Activated CD8-positive, alpha-beta memory T cell treated with anti-CD3 and anti-CD28 coated beads, Interleukin-2, amount 50 U/mL, for 24 hours (primary cell): ENCODE measurements at regions not wholly inside any gene's neighbourhood (a gene's known extent, or its start where the extent isn't known, plus 50 kb on each side); places are given as distances from the start of the nearest gene placed in this dataset.
"Not testable (repeated sequence)": the region's sequence is repeated elsewhere in the genome, so short reads cannot be mapped to it uniquely, and the experiment has no call there.

ENCODE experiments used
- DNase-seq: peaks from one replicate; pipeline ENCODE4 v3.0.0-alpha.2; 2020; ENCODE audit errors: extremely low read depth

GRCh38 chr21:24552491-24552890 is 1054.8 kb downstream of the MRPL39 start:
- DNase-seq = no peak

DNA sequence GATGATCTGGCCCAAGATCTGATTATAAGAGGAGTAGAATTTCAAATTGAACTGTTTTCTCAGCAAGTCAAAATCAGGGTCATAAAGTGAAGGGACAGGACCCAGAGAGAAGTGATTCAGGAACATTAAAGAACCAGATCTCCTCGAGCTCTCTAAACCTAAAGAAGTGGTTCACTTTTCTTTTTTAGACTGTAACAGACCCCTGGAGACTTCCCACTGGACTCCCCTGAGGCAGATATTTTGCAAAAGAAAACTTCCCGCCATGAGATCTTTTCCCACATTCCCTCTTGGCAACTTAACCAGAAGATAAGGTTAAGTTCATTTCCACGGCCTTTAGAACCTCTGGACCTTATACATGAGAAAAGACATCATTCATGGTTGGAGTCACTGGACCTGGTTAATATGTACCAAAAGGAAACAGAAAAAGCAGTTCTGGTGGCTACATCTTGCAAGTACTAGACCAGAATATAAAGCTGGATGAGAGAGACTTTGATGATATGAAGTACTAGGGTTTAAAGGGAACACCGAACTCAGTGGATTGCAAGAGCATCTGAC is 1061.4 kb downstream of the MRPL39 start:
- no peak for DNase-seq

- DNase-seq = no peak
These were observed 1093.1 kb downstream of the MRPL39 start for GRCh38 chr21:24514081-24514733.

GRCh38 chr21:24509131-24509530 is 1098.2 kb downstream of the MRPL39 start:
- DNase-seq = no peak

- DNase-seq = no peak
These were observed 1120.3 kb downstream of the MRPL39 start for GRCh38 chr21:24486973-24487372.

DNA sequence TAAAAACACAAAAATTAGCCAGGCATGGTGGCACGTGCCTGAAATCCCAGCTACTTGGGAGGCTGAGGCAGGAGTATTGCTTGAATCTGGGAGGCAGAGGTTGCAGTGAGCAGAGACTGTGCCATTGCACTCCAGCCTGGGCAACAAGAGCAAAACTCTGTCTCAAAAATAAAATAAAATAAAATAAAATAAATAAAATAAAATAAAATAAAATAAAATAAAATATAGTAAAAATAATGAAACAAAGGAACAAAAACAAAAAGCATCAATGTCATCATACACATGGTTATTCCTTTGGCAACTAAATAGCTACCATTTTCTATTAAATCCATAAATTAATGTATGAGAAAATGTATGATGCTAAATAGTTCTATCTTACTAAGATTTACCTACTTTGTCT is 1123.9 kb downstream of the MRPL39 start:
- DNase-seq = not testable (repeated sequence)

GRCh38 chr21:24470852-24471251 is 1136.4 kb downstream of the MRPL39 start:
- DNase-seq = no peak

DNA sequence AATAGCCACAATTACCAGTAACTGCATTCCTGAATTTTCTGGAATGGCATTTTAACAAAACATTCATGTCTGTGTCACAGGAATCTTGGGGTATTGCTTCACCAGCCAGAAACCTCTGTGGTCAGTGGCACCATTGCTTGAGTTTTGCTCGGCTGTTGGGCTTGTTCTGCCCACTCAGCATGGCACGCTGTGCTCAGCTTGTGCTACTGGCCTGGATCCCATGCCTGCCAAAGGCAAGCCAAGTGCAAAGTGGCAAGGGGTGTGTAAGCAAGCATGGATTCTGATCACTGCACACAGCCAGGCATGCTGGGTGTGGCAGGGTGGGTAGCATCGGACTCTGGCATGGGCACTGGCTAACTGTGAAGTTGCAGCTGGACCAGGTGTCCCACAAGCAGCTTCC is 1150.9 kb downstream of the MRPL39 start:
- no peak for DNase-seq

DNA sequence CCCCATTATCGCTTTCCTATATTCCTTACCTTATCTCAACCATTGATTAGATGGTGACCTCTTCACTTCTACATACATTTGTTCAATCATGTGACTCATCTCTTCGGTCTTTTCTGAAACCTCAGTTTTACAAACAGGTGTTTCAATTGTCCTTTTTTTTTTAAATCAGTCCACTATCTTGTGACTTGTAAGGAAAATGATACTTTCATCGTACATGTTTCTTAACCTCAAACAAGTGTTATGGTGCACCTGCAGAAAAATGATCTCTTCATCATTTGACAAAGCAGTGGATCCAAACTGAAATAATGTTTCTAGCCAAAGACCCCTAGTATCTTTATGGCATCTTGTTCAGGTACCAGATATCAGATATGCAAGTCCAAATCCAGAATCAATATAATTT is 1157.2 kb downstream of the MRPL39 start:
- DNase-seq = no peak

GRCh38 chr21:24445517-24445916 is 1161.8 kb downstream of the MRPL39 start:
- no peak for DNase-seq

DNA sequence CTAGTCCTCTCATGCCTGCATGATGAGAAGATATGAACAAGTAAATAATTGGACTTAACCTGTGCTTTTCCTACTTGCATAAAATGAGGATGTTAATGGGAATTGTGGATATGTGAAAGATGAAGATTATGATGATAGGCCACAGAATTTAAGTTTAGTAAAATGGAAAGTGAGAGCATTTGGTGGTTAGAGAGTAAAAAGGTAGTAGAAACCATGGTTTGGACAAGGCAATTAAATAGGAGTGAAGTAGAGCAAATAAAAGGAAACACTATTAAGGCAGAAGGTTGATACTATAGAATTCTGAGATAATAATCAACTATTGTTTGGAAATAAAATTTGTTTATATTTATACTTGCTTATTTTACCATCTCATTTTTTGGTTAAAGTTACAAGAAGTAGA is 1162.5 kb downstream of the MRPL39 start:
- no peak for DNase-seq

- no peak for DNase-seq
These were observed 1171.0 kb downstream of the MRPL39 start for GRCh38 chr21:24436236-24436635.

DNA sequence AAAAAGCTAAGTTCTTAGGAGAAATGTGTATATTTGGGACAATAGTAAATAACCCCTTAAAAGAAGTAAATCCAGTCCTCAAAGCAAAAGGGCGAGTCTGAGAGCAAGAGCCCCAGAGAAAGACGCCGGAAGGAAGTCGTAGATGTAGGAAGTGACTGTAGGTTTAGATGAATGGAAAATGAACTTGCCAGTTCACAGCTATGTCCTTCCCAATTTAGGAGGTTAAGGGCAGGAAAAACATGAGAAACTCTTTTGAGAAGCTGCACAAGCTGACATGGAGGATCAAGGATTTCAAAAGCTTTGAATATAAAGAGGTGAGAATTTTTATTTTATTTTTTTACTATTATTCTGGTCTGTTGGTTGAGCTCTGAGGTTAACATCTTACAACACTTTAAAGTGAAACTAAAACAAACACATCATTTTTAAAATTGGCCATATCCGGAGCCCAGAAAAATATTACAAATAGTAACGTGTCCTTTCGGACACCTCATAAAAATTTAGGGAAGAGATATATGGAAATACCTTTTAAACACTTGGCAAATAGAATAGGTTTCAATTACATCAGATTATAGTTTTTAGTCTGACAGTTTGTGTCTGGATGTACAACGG is 1178.6 kb downstream of the MRPL39 start:
- no peak for DNase-seq

GRCh38 chr21:24424776-24425175 is 1182.5 kb downstream of the MRPL39 start:
- no peak for DNase-seq

DNA sequence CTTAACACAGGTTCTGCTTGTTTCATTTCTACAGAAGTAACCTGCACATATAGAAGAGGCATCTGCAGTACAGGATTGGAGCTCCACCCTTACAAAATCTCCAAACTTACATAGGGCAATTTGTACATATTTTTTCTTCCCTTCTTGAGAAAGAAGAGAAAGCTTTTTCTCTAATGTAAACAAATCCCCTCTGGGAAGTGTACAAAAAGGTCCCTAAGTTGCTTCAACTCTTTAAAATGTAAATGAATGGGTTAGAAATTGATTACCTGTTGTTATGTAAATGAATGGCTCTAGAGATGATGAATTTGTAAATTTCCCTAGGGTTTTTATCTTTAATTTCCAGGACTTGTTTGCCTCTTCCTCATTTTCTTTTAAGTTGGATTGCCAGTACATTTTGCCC is 1183.7 kb downstream of the MRPL39 start:
- no peak for DNase-seq

- no peak for DNase-seq
These were observed 1186.6 kb downstream of the MRPL39 start for GRCh38 chr21:24420689-24421088.

- not testable (repeated sequence) for DNase-seq
These were observed 1187.6 kb downstream of the MRPL39 start for GRCh38 chr21:24419641-24420040.

DNA sequence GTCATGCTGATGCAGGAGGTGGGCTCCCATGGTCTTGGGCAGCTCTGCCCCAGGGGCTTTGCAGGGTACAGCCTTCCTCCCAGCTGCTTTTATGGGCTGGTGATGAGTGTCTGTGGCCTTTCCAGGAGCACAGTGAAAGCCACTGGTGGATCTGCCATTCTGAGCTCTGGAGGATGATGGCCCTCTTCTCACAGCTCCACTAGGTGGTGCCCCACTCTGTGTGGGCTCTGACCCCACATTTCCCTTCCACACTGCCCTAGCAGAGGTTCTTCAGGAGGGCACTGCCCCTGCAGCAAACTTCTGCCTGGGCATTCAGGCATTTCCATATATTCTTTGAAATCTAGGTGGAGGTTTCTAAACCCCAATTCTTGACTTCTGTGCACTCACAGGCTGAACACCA is 1188.6 kb downstream of the MRPL39 start:
- no peak for DNase-seq

GRCh38 chr21:24411429-24411828 is 1195.9 kb downstream of the MRPL39 start:
- no peak for DNase-seq

GRCh38 chr21:24403221-24403620 is 1204.1 kb downstream of the MRPL39 start:
- DNase-seq = no peak

DNA sequence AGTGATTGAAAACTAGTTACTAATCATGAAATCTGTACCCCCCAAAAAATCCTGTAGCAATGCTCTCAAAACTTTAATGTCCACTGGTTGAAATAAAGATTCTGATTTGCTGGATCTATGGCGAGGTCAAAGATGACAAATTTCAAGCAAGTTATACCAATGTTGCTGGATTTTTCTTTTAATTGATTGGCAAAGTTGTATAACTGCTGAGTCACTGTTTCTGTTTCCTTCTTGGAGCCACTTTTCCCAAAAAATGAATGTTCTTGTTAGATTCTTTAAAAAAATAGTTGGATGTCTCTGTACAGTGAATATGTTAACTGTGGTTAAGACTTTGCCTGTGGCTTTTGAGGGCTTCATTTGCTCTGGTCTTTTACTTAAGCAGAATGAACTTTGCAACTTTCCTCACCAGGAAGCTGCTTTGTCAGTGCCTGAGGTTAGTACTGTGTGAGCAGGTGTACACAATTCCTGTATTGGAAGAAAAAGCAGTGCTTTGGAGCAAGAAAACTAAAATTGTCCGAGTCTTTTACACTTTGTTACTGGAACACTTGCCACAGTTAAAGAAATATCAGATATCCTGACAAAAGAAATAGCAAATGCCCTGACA is 1211.9 kb downstream of the MRPL39 start:
- no peak for DNase-seq

DNA sequence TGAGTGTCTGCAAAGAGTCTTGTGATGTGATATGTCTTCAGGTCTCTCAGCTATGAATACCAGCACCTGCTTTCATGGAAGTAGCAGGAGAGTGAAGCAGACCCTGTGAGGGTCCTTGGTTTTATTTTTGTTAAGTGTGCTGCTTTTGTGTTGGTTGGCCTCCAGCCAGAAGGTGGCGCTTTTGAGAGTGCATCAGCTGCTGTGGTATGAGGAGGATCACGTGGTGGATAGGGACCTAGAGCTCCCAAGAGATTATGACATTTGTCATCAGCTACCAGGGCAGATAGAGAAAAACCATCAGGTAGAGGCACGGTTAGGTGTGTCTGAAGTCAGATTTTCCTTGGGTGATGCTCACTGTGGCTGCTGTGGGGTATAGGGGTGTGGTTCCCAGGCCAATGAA is 1232.1 kb downstream of the MRPL39 start:
- DNase-seq = no peak

GRCh38 chr21:24372506-24372905 is 1234.8 kb downstream of the MRPL39 start:
- no peak for DNase-seq
